ENCODE measurements at regions not wholly inside any gene's neighbourhood (a gene's known extent, or its start where the extent isn't known, plus 50 kb on each side); places are given as distances from the start of the nearest gene placed in this dataset.

GRCh38 chr10:24047176-24047575, 161.8 kb upstream of the KIAA1217 start (continued):
- TF ChIP-seq POLR2AphosphoS5 (IDR thresholded peaks at IDR 0.05; ENCODE audit: low read depth, low read length) (no peak), ATF3 (IDR thresholded peaks at IDR 0.05) (no peak), EZH2 (IDR thresholded peaks at IDR 0.05) (no peak), POLR2A (IDR thresholded peaks at IDR 0.05; ENCODE audit: borderline replicate concordance, extremely low read depth, insufficient read depth, insufficient read length) (no peak), EGR1 (IDR thresholded peaks at IDR 0.05; ENCODE audit: low read depth) (no peak), ZNF274 (IDR thresholded peaks at IDR 0.05; ENCODE audit: low read depth, low read length) (no peak)
- TF ChIP-seq, protein P1, sequence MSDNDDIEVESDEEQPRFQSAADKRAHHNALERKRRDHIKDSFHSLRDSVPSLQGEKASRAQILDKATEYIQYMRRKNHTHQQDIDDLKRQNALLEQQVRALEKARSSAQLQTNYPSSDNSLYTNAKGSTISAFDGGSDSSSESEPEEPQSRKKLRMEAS (IDR thresholded peaks at IDR 0.05), result no peak

- H3K9me3 ChIP-seq (ENCODE audit: control insufficient read depth in 1 of 2, insufficient read depth in 1 of 2, low read depth in 1 of 2, low read length in 2 of 2), result no peaks in the 10 kb centered on the region
- no peaks in the 10 kb centered on the region for H4K20me1 ChIP-seq (ENCODE audit: insufficient read depth)
- ChIA-PET CTCF (no interaction called here), POLR2A (no interaction called here), RAD21 (ENCODE audit: low non-redundant PET in 1 of 2, low total read pairs in 2 of 2, uncharacterized antibody in 2 of 2, unreplicated experiment in 2 of 2) (no interaction called here)
- no peaks in the 10 kb centered on the region for H3K4me1 ChIP-seq (ENCODE audit: control insufficient read depth in 1 of 2, insufficient read depth in 2 of 2, low read length in 2 of 2)
- H3K27ac ChIP-seq (ENCODE audit: low read depth, low read length), result no peak overlapping the region
- no TSS peak for BruUV-seq (replicated peaks)
- no peak overlapping the region for H3K4me2 ChIP-seq (ENCODE audit: low read length)
- intact Hi-C loops (cut with micrococcal nuclease), result no loop called here
- no peak overlapping the region for H3K9ac ChIP-seq (ENCODE audit: low read length)
- H2AFZ ChIP-seq (ENCODE audit: low read depth, low read length, poor library complexity, severe bottlenecking), result no peak overlapping the region
- H3K9me2 ChIP-seq (ENCODE audit: insufficient read depth), result no peaks in the 10 kb centered on the region
- no peaks in the 10 kb centered on the region for H3K36me3 ChIP-seq (ENCODE audit: control insufficient read depth in 1 of 2, insufficient read depth in 2 of 2, low read length in 2 of 2)
- TF ChIP-seq, protein P1 (IDR thresholded peaks at IDR 0.05), result no peak
- TF ChIP-seq, protein P2, sequence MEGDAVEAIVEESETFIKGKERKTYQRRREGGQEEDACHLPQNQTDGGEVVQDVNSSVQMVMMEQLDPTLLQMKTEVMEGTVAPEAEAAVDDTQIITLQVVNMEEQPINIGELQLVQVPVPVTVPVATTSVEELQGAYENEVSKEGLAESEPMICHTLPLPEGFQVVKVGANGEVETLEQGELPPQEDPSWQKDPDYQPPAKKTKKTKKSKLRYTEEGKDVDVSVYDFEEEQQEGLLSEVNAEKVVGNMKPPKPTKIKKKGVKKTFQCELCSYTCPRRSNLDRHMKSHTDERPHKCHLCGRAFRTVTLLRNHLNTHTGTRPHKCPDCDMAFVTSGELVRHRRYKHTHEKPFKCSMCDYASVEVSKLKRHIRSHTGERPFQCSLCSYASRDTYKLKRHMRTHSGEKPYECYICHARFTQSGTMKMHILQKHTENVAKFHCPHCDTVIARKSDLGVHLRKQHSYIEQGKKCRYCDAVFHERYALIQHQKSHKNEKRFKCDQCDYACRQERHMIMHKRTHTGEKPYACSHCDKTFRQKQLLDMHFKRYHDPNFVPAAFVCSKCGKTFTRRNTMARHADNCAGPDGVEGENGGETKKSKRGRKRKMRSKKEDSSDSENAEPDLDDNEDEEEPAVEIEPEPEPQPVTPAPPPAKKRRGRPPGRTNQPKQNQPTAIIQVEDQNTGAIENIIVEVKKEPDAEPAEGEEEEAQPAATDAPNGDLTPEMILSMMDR (IDR thresholded peaks at IDR 0.05 in 2 of 3, conservative IDR thresholded peaks at IDR 0.05 in 1 of 3; ENCODE audit: borderline replicate concordance in 1 of 3, insufficient read depth in 1 of 3, low read depth in 2 of 3, low read length in 2 of 3), result no peak
- H3K4me3 ChIP-seq (replicated peaks in 1 of 2; ENCODE audit: low read depth in 1 of 2, low read length in 2 of 2), result no peak overlapping the region
- ATAC-seq (no peak), DNase-seq (ENCODE audit: low read depth, low spot score) (no peak)
- H3K79me2 ChIP-seq (ENCODE audit: insufficient read depth, low read length), result no peaks in the 10 kb centered on the region
- H3K27me3 ChIP-seq (ENCODE audit: insufficient read depth, low read length), result no peaks in the 10 kb centered on the region; the same call in 1 of the 2 replicates
Observed at GRCh38 chr10:24054421-24054820, 154.5 kb upstream of the KIAA1217 start.
